ENCODE measurements at regions not wholly inside any gene's neighbourhood (a gene's known extent, or its start where the extent isn't known, plus 50 kb on each side); places are given as distances from the start of the nearest gene placed in this dataset.

- Histone ChIP-seq H3F3A (ENCODE audit: insufficient read depth, low read depth) (no peaks in the 10 kb centered on the region), H3K9me3 (ENCODE audit: insufficient read depth, low read depth) (no peaks in the 10 kb centered on the region), H4K20me1 (ENCODE audit: insufficient read depth) (no peaks in the 10 kb centered on the region), H3K27me3 (ENCODE audit: insufficient read depth, low read depth) (no peaks in the 10 kb centered on the region), H2AFZ (no peak overlapping the region), H3K4me3 (no peak overlapping the region), H3K4me1 (replicated peaks; ENCODE audit: insufficient read depth) (no peaks in the 10 kb centered on the region), H3K36me3 (ENCODE audit: low read depth) (no peaks in the 10 kb centered on the region), H3K9me2 (ENCODE audit: insufficient read depth) (no peaks in the 10 kb centered on the region), H3K4me2 (no peak overlapping the region), H3K79me2 (ENCODE audit: low read depth) (no peaks in the 10 kb centered on the region), H3K27ac (no peak overlapping the region)
- TF ChIP-seq CTCF (conservative IDR thresholded peaks at IDR 0.05) (no peak), EZH2 (IDR thresholded peaks at IDR 0.05; ENCODE audit: low read depth) (no peak)
- no peak for DNase-seq
- BruUV-seq (replicated peaks), result no TSS peak
- POLR2A ChIA-PET (ENCODE audit: unreplicated experiment), result no interaction called here
- intact Hi-C loops (cut with micrococcal nuclease; ENCODE audit: unreplicated experiment), result loop anchor here (10.0 kb wide), 1 partner anchor 229 kb away; no protein-coding TSS in a partner anchor
- CTCF ChIA-PET, result no interaction called here
Measured at GRCh38 chr1:102566182-102566581, 542.1 kb downstream of the COL11A1 start.

- H3K4me2 ChIP-seq, result no peak overlapping the region
- H3K79me2 ChIP-seq (ENCODE audit: low read depth), result no peaks in the 10 kb centered on the region
- H4K20me1 ChIP-seq (ENCODE audit: insufficient read depth), result no peaks in the 10 kb centered on the region
- no peaks in the 10 kb centered on the region for H3K4me1 ChIP-seq (replicated peaks; ENCODE audit: insufficient read depth)
- no TSS peak for BruUV-seq (replicated peaks)
- TF ChIP-seq EZH2 (IDR thresholded peaks at IDR 0.05; ENCODE audit: low read depth), result no peak
- TF ChIP-seq CTCF (conservative IDR thresholded peaks at IDR 0.05), result no peak
- ChIA-PET POLR2A (ENCODE audit: unreplicated experiment) (no interaction called here), CTCF (no interaction called here)
- intact Hi-C loops (cut with micrococcal nuclease; ENCODE audit: unreplicated experiment), result loop anchor here (10.0 kb wide), 1 partner anchor 232 kb away; no protein-coding TSS in a partner anchor
- peak overlapping the region; percentile 5; the same call in 1 of the 2 replicates for H2AFZ ChIP-seq
- DNase-seq, result no peak
- H3K4me3 ChIP-seq, result no peak overlapping the region
- H3K9me2 ChIP-seq (ENCODE audit: insufficient read depth), result no peaks in the 10 kb centered on the region
- H3K27me3 ChIP-seq (ENCODE audit: insufficient read depth, low read depth), result no peaks in the 10 kb centered on the region
- H3K9me3 ChIP-seq (ENCODE audit: insufficient read depth, low read depth), result no peaks in the 10 kb centered on the region
- H3F3A ChIP-seq (ENCODE audit: insufficient read depth, low read depth), result no peaks in the 10 kb centered on the region
- H3K36me3 ChIP-seq (ENCODE audit: low read depth), result no peaks in the 10 kb centered on the region
- no peak overlapping the region for H3K27ac ChIP-seq
Measured at GRCh38 chr1:102562380-102562779, 545.9 kb downstream of the COL11A1 start.

GRCh38 chr1:102550729-102551384 lies 554.1 kb upstream of the OLFM3 start:
- CTCF ChIA-PET, result no interaction called here
- no peaks in the 10 kb centered on the region for H3K27me3 ChIP-seq (ENCODE audit: insufficient read depth, low read depth)
- no peak overlapping the region for H2AFZ ChIP-seq
- peak in 1 of 2 experiments; percentile 18 for DNase-seq
- H3K4me2 ChIP-seq, result no peak overlapping the region
- BruUV-seq (replicated peaks), result no TSS peak
- H3K4me3 ChIP-seq, result no peak overlapping the region
- no peak overlapping the region for H3K27ac ChIP-seq
- TF ChIP-seq CTCF (conservative IDR thresholded peaks at IDR 0.05) (peak; percentile 71), EZH2 (IDR thresholded peaks at IDR 0.05; ENCODE audit: low read depth) (no peak)
- POLR2A ChIA-PET (ENCODE audit: unreplicated experiment), result no interaction called here
- no peaks in the 10 kb centered on the region for H4K20me1 ChIP-seq (ENCODE audit: insufficient read depth)
- intact Hi-C loops (cut with micrococcal nuclease; ENCODE audit: unreplicated experiment), result loop anchor here (2.0 kb wide), 2 partner anchors 420 to 964 kb away; no protein-coding TSS in a partner anchor
- no peaks in the 10 kb centered on the region; the same call in 1 of the 2 replicates for H3K9me3 ChIP-seq (ENCODE audit: insufficient read depth, low read depth)
- H3K79me2 ChIP-seq (ENCODE audit: low read depth), result no peaks in the 10 kb centered on the region
- no peaks in the 10 kb centered on the region for H3K4me1 ChIP-seq (replicated peaks; ENCODE audit: insufficient read depth)
- H3K36me3 ChIP-seq (ENCODE audit: low read depth), result no peaks in the 10 kb centered on the region
- H3F3A ChIP-seq (ENCODE audit: insufficient read depth, low read depth), result no peaks in the 10 kb centered on the region
- H3K9me2 ChIP-seq (ENCODE audit: insufficient read depth), result no peaks in the 10 kb centered on the region

Measured in PC-9 (cell line).